ENCODE measurements at regions not wholly inside any gene's neighbourhood (a gene's known extent, or its start where the extent isn't known, plus 50 kb on each side); places are given as distances from the start of the nearest gene placed in this dataset.
A peak's percentile ranks its signal among the peaks of the same experiment; 100 is the strongest.

DNA sequence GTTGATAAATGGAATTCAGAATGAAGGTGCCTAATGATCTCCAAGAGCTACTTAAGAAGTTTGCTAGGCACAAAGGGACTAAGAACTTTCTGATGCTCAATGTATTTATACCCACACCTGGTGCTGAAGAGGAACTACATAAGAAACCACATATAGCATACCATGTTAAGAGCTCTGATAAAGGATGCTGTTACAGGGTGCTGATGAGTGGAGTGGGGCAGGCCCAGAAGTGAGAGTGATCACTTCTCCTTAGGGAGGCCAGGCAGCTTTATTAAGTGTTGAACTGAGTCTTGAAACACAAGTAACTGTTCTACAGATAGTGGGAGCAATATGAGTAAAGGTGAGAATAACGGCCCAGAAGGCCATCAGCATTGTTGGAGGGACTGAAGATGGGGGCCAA, 68.3 kb upstream of the CHRDL1 start:
- TF ChIP-seq, protein P1, sequence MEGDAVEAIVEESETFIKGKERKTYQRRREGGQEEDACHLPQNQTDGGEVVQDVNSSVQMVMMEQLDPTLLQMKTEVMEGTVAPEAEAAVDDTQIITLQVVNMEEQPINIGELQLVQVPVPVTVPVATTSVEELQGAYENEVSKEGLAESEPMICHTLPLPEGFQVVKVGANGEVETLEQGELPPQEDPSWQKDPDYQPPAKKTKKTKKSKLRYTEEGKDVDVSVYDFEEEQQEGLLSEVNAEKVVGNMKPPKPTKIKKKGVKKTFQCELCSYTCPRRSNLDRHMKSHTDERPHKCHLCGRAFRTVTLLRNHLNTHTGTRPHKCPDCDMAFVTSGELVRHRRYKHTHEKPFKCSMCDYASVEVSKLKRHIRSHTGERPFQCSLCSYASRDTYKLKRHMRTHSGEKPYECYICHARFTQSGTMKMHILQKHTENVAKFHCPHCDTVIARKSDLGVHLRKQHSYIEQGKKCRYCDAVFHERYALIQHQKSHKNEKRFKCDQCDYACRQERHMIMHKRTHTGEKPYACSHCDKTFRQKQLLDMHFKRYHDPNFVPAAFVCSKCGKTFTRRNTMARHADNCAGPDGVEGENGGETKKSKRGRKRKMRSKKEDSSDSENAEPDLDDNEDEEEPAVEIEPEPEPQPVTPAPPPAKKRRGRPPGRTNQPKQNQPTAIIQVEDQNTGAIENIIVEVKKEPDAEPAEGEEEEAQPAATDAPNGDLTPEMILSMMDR (IDR thresholded peaks at IDR 0.05) = no peak
- TF ChIP-seq POLR2AphosphoS5 (IDR thresholded peaks at IDR 0.05) (no peak), EP300 (IDR thresholded peaks at IDR 0.05) (no peak), POLR2A (IDR thresholded peaks at IDR 0.05) (no peak)

DNA sequence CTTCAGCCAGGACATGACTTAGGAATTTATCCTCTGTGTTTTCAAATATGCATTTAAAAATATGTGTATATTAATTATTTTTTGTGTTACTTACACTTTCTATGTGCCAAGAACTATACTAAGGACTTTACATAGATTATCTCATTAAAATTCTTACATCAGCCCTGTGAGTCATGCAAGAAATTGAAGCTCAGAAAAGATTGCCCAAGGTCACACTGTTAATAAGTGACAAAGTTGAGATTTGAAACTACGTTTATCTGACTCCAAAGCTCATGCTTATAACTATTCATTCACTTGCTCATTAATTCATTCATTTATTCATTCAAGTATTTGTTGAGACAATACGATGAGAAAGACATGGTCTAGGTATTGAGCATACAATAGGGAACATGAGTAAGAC, 62.9 kb upstream of the CHRDL1 start:
- H3K9me3 ChIP-seq = no peaks in the 10 kb centered on the region
- H3K36me3 ChIP-seq = no peaks in the 10 kb centered on the region
- 60% methylated on average over 2 of the region's 2 CpGs for WGBS

More for the DNA sequence above, 68.3 kb upstream of the CHRDL1 start:
- Histone ChIP-seq H3K27me3 (no peaks in the 10 kb centered on the region), H3K4me1 (no peaks in the 10 kb centered on the region), H3K36me3 (no peaks in the 10 kb centered on the region), H3K27ac (no peak overlapping the region), H3K9me3 (no peaks in the 10 kb centered on the region), H3K4me3 (no peak overlapping the region)
- whole genome bisulfite sequencing = 43% methylated on average over 1 of the region's 1 CpG
- DNase-seq (ENCODE audit: low spot score in 2 of 2) = no peak

DNA sequence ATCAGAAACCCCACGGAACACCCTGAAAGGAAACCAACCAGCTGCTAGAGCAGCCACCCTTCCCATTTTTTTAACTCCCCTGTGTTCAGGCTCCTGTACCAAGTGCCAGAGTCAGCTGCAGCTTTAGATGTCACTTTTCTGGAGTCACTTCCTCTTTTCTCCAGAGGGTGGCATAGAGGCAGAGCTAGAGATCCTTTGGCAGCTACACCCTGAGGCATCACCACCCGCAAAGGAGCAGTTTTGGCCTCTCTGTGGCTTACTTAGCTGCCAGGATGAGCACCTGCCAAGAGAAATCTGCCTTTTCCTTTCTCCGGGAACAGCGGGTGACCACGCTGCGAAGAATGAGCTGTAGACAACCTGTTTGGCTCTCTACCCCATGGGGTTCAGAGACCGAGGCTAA, 58.0 kb upstream of the CHRDL1 start:
- no peak for DNase-seq (ENCODE audit: low spot score in 2 of 2)
- peaks cover 5% of the 10 kb centered on the region for H3K4me1 ChIP-seq
- no peak overlapping the region for H3K27ac ChIP-seq
- H3K9me3 ChIP-seq = no peaks in the 10 kb centered on the region
- H3K27me3 ChIP-seq = no peaks in the 10 kb centered on the region
- TF ChIP-seq, protein P1 (IDR thresholded peaks at IDR 0.05) = peak; percentile 9 to 24
- TF ChIP-seq POLR2AphosphoS5 (IDR thresholded peaks at IDR 0.05) = no peak
- no peaks in the 10 kb centered on the region for H3K36me3 ChIP-seq
- WGBS = 25% methylated on average over 7 of the region's 7 CpGs
- no peak overlapping the region for H3K4me3 ChIP-seq

More for the DNA sequence above, 62.9 kb upstream of the CHRDL1 start:
- DNase-seq (ENCODE audit: low spot score in 2 of 2) = no peak
- Histone ChIP-seq H3K4me3 (no peak overlapping the region), H3K4me1 (peaks cover 4% of the 10 kb centered on the region), H3K27ac (no peak overlapping the region), H3K27me3 (no peaks in the 10 kb centered on the region)
- TF ChIP-seq, protein P1 (IDR thresholded peaks at IDR 0.05) = no peak
- TF ChIP-seq POLR2AphosphoS5 (IDR thresholded peaks at IDR 0.05) = no peak
- no peak for TF ChIP-seq POLR2A (IDR thresholded peaks at IDR 0.05)
- no peak for TF ChIP-seq EP300 (IDR thresholded peaks at IDR 0.05)

DNA sequence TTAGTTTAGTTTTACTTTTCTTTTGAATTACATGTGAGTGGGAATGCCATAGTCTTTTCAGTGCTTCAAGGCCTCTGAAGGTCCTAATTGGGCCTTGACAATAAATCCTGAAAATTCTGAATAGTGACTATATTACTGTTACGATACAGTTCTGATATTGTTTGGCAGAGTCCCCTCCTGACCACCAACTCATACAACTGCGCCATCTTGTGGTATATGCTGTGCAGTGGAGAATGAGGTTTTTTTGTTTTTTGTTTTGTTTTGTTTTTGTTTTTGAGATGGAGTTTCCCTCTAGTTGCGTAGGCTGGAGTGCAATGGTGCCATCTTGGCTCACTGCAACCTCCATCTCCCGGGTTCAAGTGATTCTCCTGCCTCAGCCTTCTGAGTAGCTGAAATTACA, 56.6 kb upstream of the CHRDL1 start:
- H3K4me3 ChIP-seq = no peak overlapping the region
- peaks cover 5% of the 10 kb centered on the region for H3K4me1 ChIP-seq
- no peak for TF ChIP-seq POLR2AphosphoS5 (IDR thresholded peaks at IDR 0.05)
- TF ChIP-seq, protein P1 (IDR thresholded peaks at IDR 0.05) = peak; percentile 5 to 7
- no peak for DNase-seq (ENCODE audit: low spot score in 2 of 2)
- H3K9me3 ChIP-seq = no peaks in the 10 kb centered on the region
- no peaks in the 10 kb centered on the region for H3K36me3 ChIP-seq
- H3K27me3 ChIP-seq = no peaks in the 10 kb centered on the region
- H3K27ac ChIP-seq = no peak overlapping the region
- 52% methylated on average over 4 of the region's 4 CpGs for whole genome bisulfite sequencing

DNA sequence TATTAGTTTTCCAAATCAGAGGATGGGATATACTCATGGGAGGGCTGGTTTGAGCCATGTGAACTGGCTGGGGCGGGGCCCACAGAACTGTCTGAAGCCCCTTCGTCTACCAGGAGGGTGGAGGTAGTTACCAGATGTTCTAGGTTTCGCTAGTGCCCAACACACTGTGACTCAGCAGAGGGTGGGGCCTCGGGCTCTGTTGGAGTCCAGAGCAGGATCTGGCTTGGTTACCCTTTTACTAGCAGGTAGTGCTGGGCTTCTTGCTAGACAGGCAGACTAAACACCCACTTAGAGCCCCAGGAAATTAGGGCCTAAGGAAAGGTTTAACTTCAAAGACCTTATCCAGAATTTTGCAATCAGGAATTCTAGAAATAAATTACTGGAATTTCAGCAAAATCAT, 56.2 kb upstream of the CHRDL1 start:
- Histone ChIP-seq H3K4me3 (no peak overlapping the region), H3K27ac (no peak overlapping the region), H3K36me3 (no peaks in the 10 kb centered on the region), H3K9me3 (no peaks in the 10 kb centered on the region), H3K27me3 (no peaks in the 10 kb centered on the region), H3K4me1 (peaks cover 5% of the 10 kb centered on the region)
- WGBS = 42% methylated on average over 4 of the region's 4 CpGs
- TF ChIP-seq, protein P1 (IDR thresholded peaks at IDR 0.05) = no peak
- TF ChIP-seq EP300 (IDR thresholded peaks at IDR 0.05) (no peak), POLR2AphosphoS5 (IDR thresholded peaks at IDR 0.05) (no peak), POLR2A (IDR thresholded peaks at IDR 0.05) (no peak)
- DNase-seq (ENCODE audit: low spot score in 2 of 2) = no peak
